ENCODE measurements at regions not wholly inside any gene's neighbourhood (a gene's known extent, or its start where the extent isn't known, plus 50 kb on each side); places are given as distances from the start of the nearest gene placed in this dataset.

DNA sequence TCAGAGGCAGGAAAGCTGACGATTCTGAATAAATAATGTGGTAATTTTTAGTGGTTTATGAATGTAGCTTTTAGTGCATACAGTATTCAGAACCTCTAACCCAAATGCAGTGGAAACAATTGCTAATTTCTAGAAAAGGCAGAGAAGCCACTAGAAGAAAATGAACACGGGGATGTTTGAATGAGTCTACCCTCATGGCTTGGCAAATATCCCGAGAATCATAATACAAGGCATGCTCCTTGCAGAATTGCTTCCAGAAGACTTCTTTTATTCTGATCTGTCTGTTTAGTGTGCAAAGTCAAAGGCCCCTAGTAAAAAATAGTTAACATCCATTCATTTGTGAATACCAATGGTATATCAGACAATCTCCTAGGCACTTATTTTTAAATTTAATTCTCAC, 246.8 kb downstream of the LMO4 start:
- Histone ChIP-seq H3K4me3 (no peak overlapping the region), H3K27me3 (no peaks in the 10 kb centered on the region), H3K9me3 (no peaks in the 10 kb centered on the region), H3K27ac (no peak overlapping the region), H3K36me3 (no peaks in the 10 kb centered on the region), H3K4me1 (no peaks in the 10 kb centered on the region)
- in situ Hi-C loops (cut with MboI; ENCODE audit: low sequenced_read_pairs in 4 of 4) = no loop called here
- DNase-seq (no peak), ATAC-seq (no peak)
- TF ChIP-seq CTCF (IDR thresholded peaks at IDR 0.05 in 4 of 5, conservative IDR thresholded peaks at IDR 0.05 in 1 of 5) (no peak), POLR2A (IDR thresholded peaks at IDR 0.05) (no peak)
- intact Hi-C loops (cut with DNase I; ENCODE audit: low total_unique reads) = no loop called here

DNA sequence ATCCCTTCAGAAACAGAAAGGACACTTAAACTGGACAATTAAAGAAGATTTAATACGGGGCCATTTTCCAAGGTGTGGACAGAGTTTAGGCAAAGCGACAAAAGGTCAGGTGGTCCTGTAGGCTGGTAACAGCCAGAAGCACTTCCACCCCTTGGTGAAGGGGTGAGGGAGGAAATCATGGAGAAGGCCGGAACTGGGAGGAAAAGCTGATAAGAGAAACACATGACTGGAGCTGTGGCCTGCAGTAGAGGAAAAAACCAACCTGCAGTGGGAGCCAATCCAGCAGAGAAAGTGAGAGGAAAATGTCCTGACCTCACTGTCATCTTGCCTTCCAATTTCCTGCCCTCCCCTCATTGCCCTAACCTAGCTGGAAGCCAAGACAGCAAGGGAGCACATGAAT, 249.8 kb downstream of the LMO4 start:
- intact Hi-C loops (cut with DNase I; ENCODE audit: low total_unique reads) (no loop called here), in situ Hi-C loops (cut with MboI; ENCODE audit: low sequenced_read_pairs in 4 of 4) (no loop called here)
- Histone ChIP-seq H3K27ac (no peak overlapping the region), H3K36me3 (no peaks in the 10 kb centered on the region), H3K27me3 (no peaks in the 10 kb centered on the region), H3K9me3 (no peaks in the 10 kb centered on the region), H3K4me3 (no peak overlapping the region), H3K4me1 (no peaks in the 10 kb centered on the region)
- no peak for ATAC-seq
- no peak for DNase-seq
- TF ChIP-seq CTCF (IDR thresholded peaks at IDR 0.05 in 4 of 5, conservative IDR thresholded peaks at IDR 0.05 in 1 of 5) (no peak), POLR2A (IDR thresholded peaks at IDR 0.05) (no peak)

DNA sequence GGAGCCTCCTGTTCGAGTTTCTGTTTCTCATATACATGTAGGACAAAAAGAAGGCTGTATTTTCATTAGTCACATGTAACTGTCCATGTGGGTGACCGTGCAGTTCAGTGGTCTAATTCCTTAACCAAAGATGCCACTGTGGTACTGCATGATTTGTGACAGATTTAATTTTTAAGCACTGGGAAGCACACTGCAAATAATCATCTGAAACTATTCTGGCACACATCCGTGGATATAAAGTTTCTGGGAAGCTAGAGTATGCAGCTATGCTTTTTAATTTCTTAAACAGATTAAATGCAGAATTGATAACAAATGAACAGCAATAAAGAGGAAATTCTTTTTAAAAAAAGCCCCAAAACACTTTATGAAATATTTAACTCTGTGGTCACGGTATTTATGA, 254.8 kb downstream of the LMO4 start:
- in situ Hi-C loops (cut with MboI; ENCODE audit: low sequenced_read_pairs in 4 of 4) (no loop called here), intact Hi-C loops (cut with DNase I; ENCODE audit: low total_unique reads) (no loop called here)
- DNase-seq (no peak), ATAC-seq (no peak)
- Histone ChIP-seq H3K27ac (no peak overlapping the region), H3K9me3 (no peaks in the 10 kb centered on the region), H3K4me3 (no peak overlapping the region), H3K27me3 (no peaks in the 10 kb centered on the region), H3K4me1 (no peaks in the 10 kb centered on the region), H3K36me3 (no peaks in the 10 kb centered on the region)
- TF ChIP-seq POLR2A (IDR thresholded peaks at IDR 0.05) (no peak), CTCF (IDR thresholded peaks at IDR 0.05 in 4 of 5, conservative IDR thresholded peaks at IDR 0.05 in 1 of 5) (no peak)

DNA sequence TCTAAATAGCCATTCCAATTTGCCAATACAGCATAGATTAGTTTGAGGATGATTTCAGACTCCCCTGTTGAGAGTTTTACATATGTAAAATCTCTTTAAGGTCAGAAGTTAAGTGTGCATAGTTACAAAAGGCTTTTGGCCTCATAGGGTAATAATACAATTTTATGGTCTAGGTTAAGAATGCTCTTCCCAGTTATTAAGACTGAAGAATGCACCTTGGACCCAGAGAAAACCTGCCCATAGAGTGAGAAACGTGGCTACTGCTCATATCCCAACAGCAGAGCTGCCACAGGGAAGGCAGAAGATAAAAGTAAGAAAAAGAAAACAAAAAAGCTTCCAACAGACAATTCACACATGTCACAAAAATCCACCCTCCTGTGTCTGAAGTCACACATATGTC, 255.9 kb downstream of the LMO4 start:
- intact Hi-C loops (cut with DNase I; ENCODE audit: low total_unique reads) = no loop called here

More for the DNA sequence above, 255.9 kb downstream of the LMO4 start:
- H3K36me3 ChIP-seq = no peaks in the 10 kb centered on the region
- H3K4me3 ChIP-seq = no peak overlapping the region
- ATAC-seq (no peak), DNase-seq (no peak)
- in situ Hi-C loops (cut with MboI; ENCODE audit: low sequenced_read_pairs in 4 of 4) = no loop called here
- TF ChIP-seq CTCF (IDR thresholded peaks at IDR 0.05 in 4 of 5, conservative IDR thresholded peaks at IDR 0.05 in 1 of 5) (no peak), POLR2A (IDR thresholded peaks at IDR 0.05) (no peak)
- H3K27me3 ChIP-seq = no peaks in the 10 kb centered on the region
- no peak overlapping the region for H3K27ac ChIP-seq
- H3K4me1 ChIP-seq = no peaks in the 10 kb centered on the region
- no peaks in the 10 kb centered on the region for H3K9me3 ChIP-seq

All from gastrocnemius medialis (tissue), 4 donors.